ENCODE measurements at regions not wholly inside any gene's neighbourhood (a gene's known extent, or its start where the extent isn't known, plus 50 kb on each side); places are given as distances from the start of the nearest gene placed in this dataset.

GRCh38 chr5:109612278-109612905, 77.3 kb upstream of the MAN2A1 start:
- no peak for TF ChIP-seq CTCF (IDR thresholded peaks at IDR 0.05 in 4 of 5, conservative IDR thresholded peaks at IDR 0.05 in 1 of 5)
- no peak for TF ChIP-seq POLR2A (IDR thresholded peaks at IDR 0.05)
